ENCODE measurements at regions not wholly inside any gene's neighbourhood (a gene's known extent, or its start where the extent isn't known, plus 50 kb on each side); places are given as distances from the start of the nearest gene placed in this dataset.

- BruUV-seq (replicated peaks) = no TSS peak
These were observed 286.3 kb upstream of the ROBO2 start for GRCh38 chr3:76753599-76753998.

GRCh38 chr3:76754247-76754646, 285.7 kb upstream of the ROBO2 start:
- Histone ChIP-seq H3K4me1 (ENCODE audit: control insufficient read depth, insufficient read depth, low read length) (no peaks in the 10 kb centered on the region), H2AFZ (ENCODE audit: control insufficient read depth, low read depth, low read length) (no peak overlapping the region), H3K4me2 (ENCODE audit: control insufficient read depth, insufficient read depth) (no peak overlapping the region), H3K79me2 (ENCODE audit: control insufficient read depth, insufficient read depth, low read length) (no peaks in the 10 kb centered on the region), H4K20me1 (ENCODE audit: control insufficient read depth, insufficient read depth) (no peaks in the 10 kb centered on the region), H3K9ac (ENCODE audit: control insufficient read depth, insufficient read depth, low read length) (no peak overlapping the region), H3K9me3 (replicated peaks; ENCODE audit: control insufficient read depth, insufficient read depth, low read length) (no peaks in the 10 kb centered on the region), H3K4me3 (no peak overlapping the region), H3K27ac (ENCODE audit: control insufficient read depth, insufficient read depth) (no peak overlapping the region), H3K36me3 (ENCODE audit: control insufficient read depth in 2 of 2, insufficient read depth in 2 of 2, low read length in 1 of 2) (no peaks in the 10 kb centered on the region), H3K27me3 (replicated peaks in 1 of 2; ENCODE audit: control insufficient read depth in 2 of 2, insufficient read depth in 2 of 2, low read length in 1 of 2) (no peaks in the 10 kb centered on the region)
- 50% methylated on average over 5 of the region's 5 CpGs for WGBS (ENCODE audit: insufficient coverage, insufficient replicate concordance, low lambda C conversion rate, missing lambda C conversion rate)
- ChIA-PET POLR2A (no interaction called here), SMC1A (ENCODE audit: uncharacterized antibody, unreplicated experiment) (no interaction called here), RAD21 (ENCODE audit: unreplicated experiment) (interaction anchor here (0.9 kb wide), 1 partner anchor 12 kb away, joined by 4 read pairs; no protein-coding TSS in a partner anchor), CTCF (interaction anchor here (0.6 to 1.7 kb wide), 2 partner anchors 284 to 770 kb away, joined by 3 to 6 read pairs; no protein-coding TSS in a partner anchor)
- in situ Hi-C loops (cut with MboI) = no loop called here
- FAIRE-seq = no peak
- intact Hi-C loops (cut with micrococcal nuclease; ENCODE audit: unreplicated experiment) = loop anchor here (5.0 kb wide), 1 partner anchor 503 kb away; no protein-coding TSS in a partner anchor
- TF ChIP-seq IRF4 (IDR thresholded peaks at IDR 0.05; ENCODE audit: low read depth, low read length) = no peak
- no peak for TF ChIP-seq ATF2 (IDR thresholded peaks at IDR 0.05; ENCODE audit: low read length)
- TF ChIP-seq EGR1 (IDR thresholded peaks at IDR 0.05; ENCODE audit: borderline replicate concordance in 1 of 2, low read depth in 2 of 2, low read length in 2 of 2) = no peak
- no peak for TF ChIP-seq POLR2AphosphoS2 (IDR thresholded peaks at IDR 0.05; ENCODE audit: low read depth, low read length)
- TF ChIP-seq EP300 (IDR thresholded peaks at IDR 0.05; ENCODE audit: borderline replicate concordance in 1 of 2, control insufficient read depth in 1 of 2, low read depth in 2 of 2, low read length in 2 of 2) = no peak
- TF ChIP-seq RAD51 (IDR thresholded peaks at IDR 0.05) = no peak
- no peak for TF ChIP-seq KAT2A (conservative IDR thresholded peaks at IDR 0.05; ENCODE audit: control insufficient read depth, low read depth, low read length)
- TF ChIP-seq PAX8 (IDR thresholded peaks at IDR 0.05) = no peak
- no peak for TF ChIP-seq EZH2 (IDR thresholded peaks at IDR 0.05; ENCODE audit: borderline replicate concordance, control insufficient read depth, low read depth, low read length)
- no peak for TF ChIP-seq SRF (IDR thresholded peaks at IDR 0.05; ENCODE audit: low read depth in 2 of 2, low read length in 2 of 2)
- no peak for TF ChIP-seq CHD4 (IDR thresholded peaks at IDR 0.05)
- TF ChIP-seq ETV6 (conservative IDR thresholded peaks at IDR 0.05 in 1 of 2, IDR thresholded peaks at IDR 0.05 in 1 of 2; ENCODE audit: borderline replicate concordance in 1 of 2, low read depth in 1 of 2) = no peak
- TF ChIP-seq RAD21 (IDR thresholded peaks at IDR 0.05; ENCODE audit: insufficient read depth, low read depth, low read length) = no peak
- TF ChIP-seq RBBP5 (conservative IDR thresholded peaks at IDR 0.05) = no peak
- TF ChIP-seq YY1 (IDR thresholded peaks at IDR 0.05; ENCODE audit: low read depth, low read length) = no peak
- no peak for DNase-seq (ENCODE audit: low read depth, low spot score)
- BruUV-seq (replicated peaks) = no TSS peak
- no peak for ATAC-seq

More at GRCh38 chr3:76753599-76753998, 286.3 kb upstream of the ROBO2 start:
- RAD21 ChIA-PET (ENCODE audit: unreplicated experiment) = interaction anchor here (0.9 kb wide), 1 partner anchor 11 kb away, joined by 4 read pairs; no protein-coding TSS in a partner anchor
- POLR2A ChIA-PET = no interaction called here
- SMC1A ChIA-PET (ENCODE audit: uncharacterized antibody, unreplicated experiment) = no interaction called here
- Histone ChIP-seq H3K36me3 (ENCODE audit: control insufficient read depth in 2 of 2, insufficient read depth in 2 of 2, low read length in 1 of 2) (no peaks in the 10 kb centered on the region), H3K4me2 (ENCODE audit: control insufficient read depth, insufficient read depth) (no peak overlapping the region), H2AFZ (ENCODE audit: control insufficient read depth, low read depth, low read length) (no peak overlapping the region), H4K20me1 (ENCODE audit: control insufficient read depth, insufficient read depth) (no peaks in the 10 kb centered on the region), H3K9ac (ENCODE audit: control insufficient read depth, insufficient read depth, low read length) (no peak overlapping the region), H3K4me3 (no peak overlapping the region), H3K27me3 (replicated peaks in 1 of 2; ENCODE audit: control insufficient read depth in 2 of 2, insufficient read depth in 2 of 2, low read length in 1 of 2) (no peaks in the 10 kb centered on the region), H3K27ac (ENCODE audit: control insufficient read depth, insufficient read depth) (no peak overlapping the region), H3K4me1 (ENCODE audit: control insufficient read depth, insufficient read depth, low read length) (no peaks in the 10 kb centered on the region), H3K79me2 (ENCODE audit: control insufficient read depth, insufficient read depth, low read length) (no peaks in the 10 kb centered on the region), H3K9me3 (replicated peaks; ENCODE audit: control insufficient read depth, insufficient read depth, low read length) (no peaks in the 10 kb centered on the region)
- FAIRE-seq (no peak), ATAC-seq (no peak), DNase-seq (ENCODE audit: low read depth, low spot score) (no peak)
- 46% methylated on average over 2 of the region's 2 CpGs for WGBS (ENCODE audit: insufficient coverage, insufficient replicate concordance, low lambda C conversion rate, missing lambda C conversion rate)
- CTCF ChIA-PET = interaction anchor here (0.6 to 1.7 kb wide), 3 partner anchors 285 to 771 kb away, joined by 3 to 6 read pairs (median 4); no protein-coding TSS in a partner anchor
- in situ Hi-C loops (cut with MboI) (no loop called here), intact Hi-C loops (cut with micrococcal nuclease; ENCODE audit: unreplicated experiment) (loop anchor here (5.0 kb wide), 1 partner anchor 504 kb away; no protein-coding TSS in a partner anchor)
- TF ChIP-seq RAD51 (IDR thresholded peaks at IDR 0.05) (no peak), EZH2 (IDR thresholded peaks at IDR 0.05; ENCODE audit: borderline replicate concordance, control insufficient read depth, low read depth, low read length) (no peak)
